ENCODE measurements at regions not wholly inside any gene's neighbourhood (a gene's known extent, or its start where the extent isn't known, plus 50 kb on each side); places are given as distances from the start of the nearest gene placed in this dataset.

DNA sequence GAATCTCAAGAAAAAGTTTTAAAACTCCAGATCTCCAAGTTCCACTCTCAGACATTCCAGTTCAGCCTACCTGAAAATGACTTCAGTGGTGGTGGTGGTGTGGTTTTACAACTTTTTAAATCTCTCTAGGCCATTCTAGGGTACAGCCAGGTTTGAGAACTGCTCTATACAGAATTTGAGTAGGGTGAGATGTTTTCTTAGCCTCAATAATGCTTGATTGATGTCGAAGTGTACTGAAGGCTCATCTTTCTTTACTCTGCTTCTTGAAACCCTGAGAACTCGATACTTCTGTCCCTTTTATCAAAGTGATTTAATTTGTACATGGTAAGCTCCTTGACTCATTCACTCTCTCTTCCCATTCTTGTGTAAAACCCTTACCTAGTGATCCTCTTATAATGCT, 143.8 kb downstream of the FAM124B start (continued):
- TF ChIP-seq, protein P1, sequence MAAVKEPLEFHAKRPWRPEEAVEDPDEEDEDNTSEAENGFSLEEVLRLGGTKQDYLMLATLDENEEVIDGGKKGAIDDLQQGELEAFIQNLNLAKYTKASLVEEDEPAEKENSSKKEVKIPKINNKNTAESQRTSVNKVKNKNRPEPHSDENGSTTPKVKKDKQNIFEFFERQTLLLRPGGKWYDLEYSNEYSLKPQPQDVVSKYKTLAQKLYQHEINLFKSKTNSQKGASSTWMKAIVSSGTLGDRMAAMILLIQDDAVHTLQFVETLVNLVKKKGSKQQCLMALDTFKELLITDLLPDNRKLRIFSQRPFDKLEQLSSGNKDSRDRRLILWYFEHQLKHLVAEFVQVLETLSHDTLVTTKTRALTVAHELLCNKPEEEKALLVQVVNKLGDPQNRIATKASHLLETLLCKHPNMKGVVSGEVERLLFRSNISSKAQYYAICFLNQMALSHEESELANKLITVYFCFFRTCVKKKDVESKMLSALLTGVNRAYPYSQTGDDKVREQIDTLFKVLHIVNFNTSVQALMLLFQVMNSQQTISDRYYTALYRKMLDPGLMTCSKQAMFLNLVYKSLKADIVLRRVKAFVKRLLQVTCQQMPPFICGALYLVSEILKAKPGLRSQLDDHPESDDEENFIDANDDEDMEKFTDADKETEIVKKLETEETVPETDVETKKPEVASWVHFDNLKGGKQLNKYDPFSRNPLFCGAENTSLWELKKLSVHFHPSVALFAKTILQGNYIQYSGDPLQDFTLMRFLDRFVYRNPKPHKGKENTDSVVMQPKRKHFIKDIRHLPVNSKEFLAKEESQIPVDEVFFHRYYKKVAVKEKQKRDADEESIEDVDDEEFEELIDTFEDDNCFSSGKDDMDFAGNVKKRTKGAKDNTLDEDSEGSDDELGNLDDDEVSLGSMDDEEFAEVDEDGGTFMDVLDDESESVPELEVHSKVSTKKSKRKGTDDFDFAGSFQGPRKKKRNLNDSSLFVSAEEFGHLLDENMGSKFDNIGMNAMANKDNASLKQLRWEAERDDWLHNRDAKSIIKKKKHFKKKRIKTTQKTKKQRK (IDR thresholded peaks at IDR 0.05; ENCODE audit: low read depth, low read length): no peak
- no peak for TF ChIP-seq IRF4 (IDR thresholded peaks at IDR 0.05; ENCODE audit: low read depth, low read length)
- TF ChIP-seq RAD51 (IDR thresholded peaks at IDR 0.05): no peak
- no peak for TF ChIP-seq POU2F2 (IDR thresholded peaks at IDR 0.05; ENCODE audit: borderline replicate concordance, low read depth, low read length)
- no peak for TF ChIP-seq MTA2 (IDR thresholded peaks at IDR 0.05; ENCODE audit: low read depth)

DNA sequence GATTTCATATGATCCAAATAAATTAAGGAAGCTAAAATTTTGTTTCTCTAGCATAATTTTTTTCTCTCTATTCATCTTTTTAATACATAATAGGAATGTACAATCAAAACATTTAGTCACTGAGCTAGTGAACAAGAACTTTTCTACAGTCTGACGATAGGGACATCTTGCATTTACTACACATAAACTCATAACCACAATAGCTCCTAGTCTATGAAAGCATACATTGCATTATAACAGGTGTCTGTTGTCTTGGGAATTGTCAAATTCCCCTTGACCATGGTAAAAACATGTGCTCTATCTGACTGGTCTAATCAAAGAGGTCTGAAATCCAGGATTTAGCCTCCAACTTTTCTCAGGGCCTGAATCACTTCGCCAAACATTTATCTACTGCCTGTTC, 144.8 kb downstream of the FAM124B start:
- SMC1A ChIA-PET (ENCODE audit: uncharacterized antibody, unreplicated experiment): interaction anchor here (1.5 kb wide), 1 partner anchor 31 kb away, joined by 4 read pairs; no protein-coding TSS in a partner anchor
- ATAC-seq (no peak), DNase-seq (ENCODE audit: low read depth, low spot score) (no peak), FAIRE-seq (no peak)
- Histone ChIP-seq H3K79me2 (ENCODE audit: control insufficient read depth, insufficient read depth, low read length) (no peaks in the 10 kb centered on the region), H3K4me3 (no peak overlapping the region), H4K20me1 (ENCODE audit: control insufficient read depth, insufficient read depth) (no peaks in the 10 kb centered on the region), H2AFZ (ENCODE audit: control insufficient read depth, low read depth, low read length) (no peak overlapping the region), H3K27me3 (replicated peaks in 1 of 2; ENCODE audit: control insufficient read depth in 2 of 2, insufficient read depth in 2 of 2, low read length in 1 of 2) (peaks cover 0 to 2% of the 10 kb centered on the region in 2 experiments; a peak in 1 of 4 replicates), H3K36me3 (ENCODE audit: control insufficient read depth in 2 of 2, insufficient read depth in 2 of 2, low read length in 1 of 2) (no peaks in the 10 kb centered on the region), H3K27ac (ENCODE audit: control insufficient read depth, insufficient read depth) (no peak overlapping the region), H3K4me2 (ENCODE audit: control insufficient read depth, insufficient read depth) (no peak overlapping the region), H3K9me3 (replicated peaks; ENCODE audit: control insufficient read depth, insufficient read depth, low read length) (no peaks in the 10 kb centered on the region), H3K4me1 (ENCODE audit: control insufficient read depth, insufficient read depth, low read length) (no peaks in the 10 kb centered on the region), H3K9ac (ENCODE audit: control insufficient read depth, insufficient read depth, low read length) (no peak overlapping the region)
- POLR2A ChIA-PET: no interaction called here
- BruUV-seq (replicated peaks): no TSS peak
- intact Hi-C loops (cut with micrococcal nuclease; ENCODE audit: unreplicated experiment): no loop called here
- 21% methylated on average over 2 of the region's 2 CpGs for WGBS (ENCODE audit: insufficient coverage, insufficient replicate concordance, low lambda C conversion rate, missing lambda C conversion rate)
- in situ Hi-C loops (cut with MboI): no loop called here
- RAD21 ChIA-PET (ENCODE audit: unreplicated experiment): interaction anchor here (1.0 kb wide), 1 partner anchor 264 kb away, joined by 5 read pairs; no protein-coding TSS in a partner anchor
- CTCF ChIA-PET: interaction anchor here (1.0 kb wide), 1 partner anchor 30 kb away, joined by 3 read pairs; no protein-coding TSS in a partner anchor
- TF ChIP-seq ELK1 (IDR thresholded peaks at IDR 0.05; ENCODE audit: low read depth, low read length) (no peak), ESRRA (IDR thresholded peaks at IDR 0.05; ENCODE audit: low read length) (no peak), HSF1 (IDR thresholded peaks at IDR 0.05; ENCODE audit: low read depth, low read length) (no peak), FOXM1 (IDR thresholded peaks at IDR 0.05; ENCODE audit: low read depth, low read length) (no peak), POLR2A (IDR thresholded peaks at IDR 0.05; ENCODE audit: low read depth, low read length) (no peak)
- TF ChIP-seq, protein P2, sequence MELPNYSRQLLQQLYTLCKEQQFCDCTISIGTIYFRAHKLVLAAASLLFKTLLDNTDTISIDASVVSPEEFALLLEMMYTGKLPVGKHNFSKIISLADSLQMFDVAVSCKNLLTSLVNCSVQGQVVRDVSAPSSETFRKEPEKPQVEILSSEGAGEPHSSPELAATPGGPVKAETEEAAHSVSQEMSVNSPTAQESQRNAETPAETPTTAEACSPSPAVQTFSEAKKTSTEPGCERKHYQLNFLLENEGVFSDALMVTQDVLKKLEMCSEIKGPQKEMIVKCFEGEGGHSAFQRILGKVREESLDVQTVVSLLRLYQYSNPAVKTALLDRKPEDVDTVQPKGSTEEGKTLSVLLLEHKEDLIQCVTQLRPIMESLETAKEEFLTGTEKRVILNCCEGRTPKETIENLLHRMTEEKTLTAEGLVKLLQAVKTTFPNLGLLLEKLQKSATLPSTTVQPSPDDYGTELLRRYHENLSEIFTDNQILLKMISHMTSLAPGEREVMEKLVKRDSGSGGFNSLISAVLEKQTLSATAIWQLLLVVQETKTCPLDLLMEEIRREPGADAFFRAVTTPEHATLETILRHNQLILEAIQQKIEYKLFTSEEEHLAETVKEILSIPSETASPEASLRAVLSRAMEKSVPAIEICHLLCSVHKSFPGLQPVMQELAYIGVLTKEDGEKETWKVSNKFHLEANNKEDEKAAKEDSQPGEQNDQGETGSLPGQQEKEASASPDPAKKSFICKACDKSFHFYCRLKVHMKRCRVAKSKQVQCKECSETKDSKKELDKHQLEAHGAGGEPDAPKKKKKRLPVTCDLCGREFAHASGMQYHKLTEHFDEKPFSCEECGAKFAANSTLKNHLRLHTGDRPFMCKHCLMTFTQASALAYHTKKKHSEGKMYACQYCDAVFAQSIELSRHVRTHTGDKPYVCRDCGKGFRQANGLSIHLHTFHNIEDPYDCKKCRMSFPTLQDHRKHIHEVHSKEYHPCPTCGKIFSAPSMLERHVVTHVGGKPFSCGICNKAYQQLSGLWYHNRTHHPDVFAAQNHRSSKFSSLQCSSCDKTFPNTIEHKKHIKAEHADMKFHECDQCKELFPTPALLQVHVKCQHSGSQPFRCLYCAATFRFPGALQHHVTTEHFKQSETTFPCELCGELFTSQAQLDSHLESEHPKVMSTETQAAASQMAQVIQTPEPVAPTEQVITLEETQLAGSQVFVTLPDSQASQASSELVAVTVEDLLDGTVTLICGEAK (IDR thresholded peaks at IDR 0.05; ENCODE audit: borderline replicate concordance): no peak
- TF ChIP-seq, protein P3, sequence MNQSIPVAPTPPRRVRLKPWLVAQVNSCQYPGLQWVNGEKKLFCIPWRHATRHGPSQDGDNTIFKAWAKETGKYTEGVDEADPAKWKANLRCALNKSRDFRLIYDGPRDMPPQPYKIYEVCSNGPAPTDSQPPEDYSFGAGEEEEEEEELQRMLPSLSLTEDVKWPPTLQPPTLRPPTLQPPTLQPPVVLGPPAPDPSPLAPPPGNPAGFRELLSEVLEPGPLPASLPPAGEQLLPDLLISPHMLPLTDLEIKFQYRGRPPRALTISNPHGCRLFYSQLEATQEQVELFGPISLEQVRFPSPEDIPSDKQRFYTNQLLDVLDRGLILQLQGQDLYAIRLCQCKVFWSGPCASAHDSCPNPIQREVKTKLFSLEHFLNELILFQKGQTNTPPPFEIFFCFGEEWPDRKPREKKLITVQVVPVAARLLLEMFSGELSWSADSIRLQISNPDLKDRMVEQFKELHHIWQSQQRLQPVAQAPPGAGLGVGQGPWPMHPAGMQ (IDR thresholded peaks at IDR 0.05; ENCODE audit: borderline replicate concordance): no peak

Measured in GM12878 (cell line).